ENCODE measurements at regions not wholly inside any gene's neighbourhood (a gene's known extent, or its start where the extent isn't known, plus 50 kb on each side); places are given as distances from the start of the nearest gene placed in this dataset.

DNA sequence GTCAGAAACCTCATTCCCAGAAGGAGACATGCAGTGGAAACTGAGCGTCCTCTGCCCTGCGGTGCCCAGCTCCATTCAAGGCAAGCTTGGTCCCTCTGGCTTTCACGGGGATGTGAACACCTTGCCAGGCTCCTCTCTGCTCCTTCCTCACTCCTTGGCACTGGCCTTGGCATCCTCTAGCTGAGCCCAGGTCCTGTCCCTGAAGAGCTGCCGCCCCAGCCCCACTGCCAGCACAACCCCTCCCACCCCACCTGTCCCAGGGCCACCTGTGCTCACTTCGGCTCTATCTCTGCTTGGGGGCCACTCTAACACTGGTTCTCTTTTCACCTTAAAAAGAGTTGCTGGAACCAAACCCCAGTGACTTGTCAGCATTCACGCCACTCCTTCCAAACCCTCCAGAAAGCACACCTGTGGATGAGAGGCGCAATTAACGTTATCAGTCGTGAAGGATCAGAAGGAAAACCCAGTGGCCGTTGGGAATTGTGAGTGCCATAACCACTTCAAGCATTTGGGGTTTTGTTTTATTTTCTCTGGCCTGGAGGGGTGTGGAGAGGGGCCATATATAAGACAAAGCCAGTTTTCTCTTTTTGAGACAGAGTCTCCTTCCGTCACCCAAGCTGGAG is 103.7 kb downstream of the AXIN2 start:
- no peaks in the 10 kb centered on the region for H3K36me3 ChIP-seq (ENCODE audit: control insufficient read depth in 2 of 3, insufficient read depth in 3 of 3, low read length in 3 of 3)
- H3K9ac ChIP-seq (ENCODE audit: low read length in 3 of 3) = no peak overlapping the region
- no peaks in the 10 kb centered on the region for H3K9me3 ChIP-seq (ENCODE audit: control insufficient read depth in 2 of 3, insufficient read depth in 1 of 3, low read length in 3 of 3)
- H3K27me3 ChIP-seq (ENCODE audit: control insufficient read depth, insufficient read depth, low read length) = no peaks in the 10 kb centered on the region
- DNase-seq (no peak), FAIRE-seq (no peak)
- intact Hi-C loops (cut with DNase I) = no loop called here
- no peak overlapping the region for H3K27ac ChIP-seq (ENCODE audit: low read depth in 2 of 2, low read length in 2 of 2)
- no peaks in the 10 kb centered on the region for H3K4me1 ChIP-seq (ENCODE audit: control insufficient read depth in 2 of 3, insufficient read depth in 2 of 3, low read depth in 1 of 3, low read length in 3 of 3)
- no peak for TF ChIP-seq CTCF (IDR thresholded peaks at IDR 0.05; ENCODE audit: borderline replicate concordance, extremely low read depth, insufficient read depth)
- H3K4me3 ChIP-seq (ENCODE audit: low read length in 3 of 3) = no peak overlapping the region

DNA sequence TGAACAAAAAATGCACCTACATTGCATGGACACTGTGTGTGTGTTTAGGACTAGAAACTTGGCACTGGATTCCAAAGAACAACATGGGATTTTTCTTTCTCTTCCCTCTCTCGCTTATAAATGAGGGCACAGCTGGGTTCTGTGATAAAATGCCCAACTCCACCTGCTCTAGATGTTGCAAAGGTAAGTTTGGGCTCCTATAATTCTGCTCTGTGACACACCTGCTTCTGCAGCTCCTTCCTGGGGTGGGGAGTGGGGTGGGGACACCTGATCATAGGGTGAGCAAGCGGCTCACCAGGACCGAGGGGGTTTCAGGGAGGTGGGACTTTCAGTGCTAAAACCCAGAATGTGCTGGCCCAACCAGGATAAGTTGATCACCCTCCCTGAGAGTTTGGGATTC is 104.3 kb downstream of the AXIN2 start:
- Histone ChIP-seq H3K4me1 (ENCODE audit: control insufficient read depth in 2 of 3, insufficient read depth in 2 of 3, low read depth in 1 of 3, low read length in 3 of 3) (no peaks in the 10 kb centered on the region), H3K9ac (ENCODE audit: low read length in 3 of 3) (no peak overlapping the region), H3K9me3 (ENCODE audit: control insufficient read depth in 2 of 3, insufficient read depth in 1 of 3, low read length in 3 of 3) (no peaks in the 10 kb centered on the region), H3K4me3 (ENCODE audit: low read length in 3 of 3) (no peak overlapping the region), H3K27me3 (ENCODE audit: control insufficient read depth, insufficient read depth, low read length) (no peaks in the 10 kb centered on the region), H3K36me3 (ENCODE audit: control insufficient read depth in 2 of 3, insufficient read depth in 3 of 3, low read length in 3 of 3) (no peaks in the 10 kb centered on the region), H3K27ac (ENCODE audit: low read depth in 2 of 2, low read length in 2 of 2) (no peak overlapping the region)
- intact Hi-C loops (cut with DNase I) = no loop called here
- TF ChIP-seq CTCF (IDR thresholded peaks at IDR 0.05; ENCODE audit: borderline replicate concordance, extremely low read depth, insufficient read depth) = no peak
- FAIRE-seq = no peak
- no peak for DNase-seq

GRCh38 chr17:65456368-65457151 is 104.9 kb downstream of the AXIN2 start:
- H3K4me1 ChIP-seq (ENCODE audit: control insufficient read depth in 2 of 3, insufficient read depth in 2 of 3, low read depth in 1 of 3, low read length in 3 of 3) = no peaks in the 10 kb centered on the region
- no peak overlapping the region for H3K9ac ChIP-seq (ENCODE audit: low read length in 3 of 3)
- intact Hi-C loops (cut with DNase I) = no loop called here
- no peaks in the 10 kb centered on the region for H3K36me3 ChIP-seq (ENCODE audit: control insufficient read depth in 2 of 3, insufficient read depth in 3 of 3, low read length in 3 of 3)
- no peak for TF ChIP-seq CTCF (IDR thresholded peaks at IDR 0.05; ENCODE audit: borderline replicate concordance, extremely low read depth, insufficient read depth)
- H3K9me3 ChIP-seq (ENCODE audit: control insufficient read depth in 2 of 3, insufficient read depth in 1 of 3, low read length in 3 of 3) = no peaks in the 10 kb centered on the region
- H3K27ac ChIP-seq (ENCODE audit: low read depth in 2 of 2, low read length in 2 of 2) = no peak overlapping the region
- H3K27me3 ChIP-seq (ENCODE audit: control insufficient read depth, insufficient read depth, low read length) = no peaks in the 10 kb centered on the region
- H3K4me3 ChIP-seq (ENCODE audit: low read length in 3 of 3) = no peak overlapping the region
- FAIRE-seq = no peak
- no peak for DNase-seq
